BJ (cell line): ENCODE measurements at regions not wholly inside any gene's neighbourhood (a gene's known extent, or its start where the extent isn't known, plus 50 kb on each side); places are given as distances from the start of the nearest gene placed in this dataset.

Source experiments
- CTCF ChIA-PET: fragments of 350-600 bp; formaldehyde crosslinking; extraction: SDS; loops from one replicate; lab custom pipeline; 2021; ENCODE audit warnings: antibody characterized with exemption, inconsistent platforms; lab: Yijun Ruan, JAX
- POLR2A ChIA-PET: fragments of 300-600 bp; sonication (Branson Sonifier 250); formaldehyde crosslinking; extraction: SDS; loops from one replicate; lab custom pipeline; 2021; ENCODE audit warnings: antibody characterized with exemption; lab: Charles Lee
- DNase-seq: peaks from one replicate; pipeline ENCODE4 v3.0.0-alpha.2; 2011; ENCODE audit warnings: low read depth
- H3K27me3 ChIP-seq: 2 replicates; pipeline ENCODE4 v1.6.0; 2011; ENCODE audit warnings: low read length; ENCODE audit not compliant: control insufficient read depth, insufficient read depth
- H3K36me3 ChIP-seq: 2 replicates; pipeline ENCODE4 v1.5.1; 2011; ENCODE audit warnings: low read length; ENCODE audit not compliant: control insufficient read depth, insufficient read depth
- H3K4me3 ChIP-seq: 2 replicates; pipeline ENCODE4 v1.5.1; 2011; ENCODE audit warnings: low read depth, mild to moderate bottlenecking, control low read depth, low read length
- CTCF ChIP-seq: IDR thresholded peaks from 2 replicates; pipeline ENCODE4 v1.5.1; 2011; ENCODE audit warnings: low read depth, mild to moderate bottlenecking, control low read depth, inconsistent platforms, low read length, moderate library complexity; ENCODE audit not compliant: insufficient read depth

GRCh38 chr20:57898332-57898731 lies 188.5 kb upstream of the PMEPA1 start:
- ChIA-PET POLR2A (no interaction called here), CTCF (interaction anchor here (1.3 kb wide), 1 partner anchor 60 kb away, joined by 3 read pairs; no protein-coding TSS in a partner anchor)

GRCh38 chr20:57897891-57898290 lies 188.1 kb upstream of the PMEPA1 start:
- CTCF ChIA-PET, result no interaction called here
- POLR2A ChIA-PET, result no interaction called here
- Histone ChIP-seq H3K4me3 (no peak overlapping the region), H3K27me3 (peaks cover 8% of the 10 kb centered on the region), H3K36me3 (no peaks in the 10 kb centered on the region)
- TF ChIP-seq CTCF, result no peak
- DNase-seq, result no peak

More at GRCh38 chr20:57898332-57898731, 188.5 kb upstream of the PMEPA1 start:
- TF ChIP-seq CTCF, result no peak
- Histone ChIP-seq H3K4me3 (no peak overlapping the region), H3K36me3 (no peaks in the 10 kb centered on the region), H3K27me3 (peaks cover 8% of the 10 kb centered on the region)
- no peak for DNase-seq

- no peaks in the 10 kb centered on the region for H3K36me3 ChIP-seq
- TF ChIP-seq CTCF, result no peak
- no peak for DNase-seq
- CTCF ChIA-PET, result no interaction called here
- POLR2A ChIA-PET, result no interaction called here
- no peak overlapping the region for H3K4me3 ChIP-seq
- H3K27me3 ChIP-seq, result peaks cover 8% of the 10 kb centered on the region
These were observed 187.5 kb upstream of the PMEPA1 start for GRCh38 chr20:57897156-57897874.

- CTCF ChIA-PET, result no interaction called here
- Histone ChIP-seq H3K27me3 (peaks cover 6% of the 10 kb centered on the region), H3K4me3 (no peak overlapping the region), H3K36me3 (no peaks in the 10 kb centered on the region)
- no peak for DNase-seq
- POLR2A ChIA-PET, result no interaction called here
- TF ChIP-seq CTCF, result no peak
These were observed 186.7 kb upstream of the PMEPA1 start for GRCh38 chr20:57896563-57896962.

GRCh38 chr20:57896017-57896416 lies 186.2 kb upstream of the PMEPA1 start:
- CTCF ChIA-PET, result no interaction called here
- Histone ChIP-seq H3K36me3 (no peaks in the 10 kb centered on the region), H3K4me3 (no peak overlapping the region), H3K27me3 (peaks cover 6% of the 10 kb centered on the region)
- POLR2A ChIA-PET, result no interaction called here
- no peak for TF ChIP-seq CTCF
- DNase-seq, result no peak
